GM12892 (cell line): ENCODE measurements at regions not wholly inside any gene's neighbourhood (a gene's known extent, or its start where the extent isn't known, plus 50 kb on each side); places are given as distances from the start of the nearest gene placed in this dataset.

Experiments
- DNase-seq: peaks from one replicate; pipeline ENCODE4 v3.0.0; 2011; ENCODE audit not compliant: insufficient read length
- FAIRE-seq: peaks from 2 replicates; lab custom pipeline; 2011; peaks lifted over from hg19 to GRCh38; lab: Jason Lieb, UNC
- POLR2A ChIP-seq: IDR thresholded peaks from 2 replicates; pipeline ENCODE4 v1.6.1; 2011; ENCODE audit warnings: low read depth, low read length, control low read depth
- POLR2AphosphoS5 ChIP-seq: IDR thresholded peaks from 2 replicates; pipeline ENCODE4 v1.6.1; 2011; ENCODE audit warnings: low read depth, low read length, control low read depth
- TAF1 ChIP-seq: IDR thresholded peaks from 2 replicates; pipeline ENCODE4 v1.6.1; 2011; ENCODE audit warnings: low read depth, mild to moderate bottlenecking, control low read depth, low read length, borderline replicate concordance

- TF ChIP-seq POLR2A (no peak), TAF1 (no peak), POLR2AphosphoS5 (no peak)
- FAIRE-seq (no peak), DNase-seq (no peak)
These were observed 120.4 kb upstream of the EOLA2 start for GRCh38 chrX:150058728-150059127.

GRCh38 chrX:150060406-150060805 is 122.1 kb upstream of the EOLA2 start:
- DNase-seq (no peak), FAIRE-seq (no peak)
- TF ChIP-seq TAF1 (no peak), POLR2A (no peak), POLR2AphosphoS5 (no peak)

- FAIRE-seq (no peak), DNase-seq (no peak)
- TF ChIP-seq TAF1, result no peak
- no peak for TF ChIP-seq POLR2AphosphoS5
- TF ChIP-seq POLR2A, result no peak
These were observed 124.2 kb upstream of the EOLA2 start for GRCh38 chrX:150062292-150063137.

- no peak for DNase-seq
- TF ChIP-seq POLR2AphosphoS5, result no peak
- no peak for TF ChIP-seq POLR2A
- TF ChIP-seq TAF1, result no peak
- FAIRE-seq, result no peak
These were observed 124.8 kb upstream of the EOLA2 start for GRCh38 chrX:150063138-150063518.

GRCh38 chrX:150063674-150064073 is 125.4 kb upstream of the EOLA2 start:
- FAIRE-seq (no peak), DNase-seq (no peak)
- TF ChIP-seq POLR2A (no peak), TAF1 (no peak), POLR2AphosphoS5 (no peak)

GRCh38 chrX:150074175-150074574 is 135.9 kb upstream of the EOLA2 start:
- no peak for FAIRE-seq
- DNase-seq, result no peak
- TF ChIP-seq TAF1 (no peak), POLR2AphosphoS5 (no peak), POLR2A (no peak)

GRCh38 chrX:150080497-150080896 is 142.2 kb upstream of the EOLA2 start:
- FAIRE-seq, result no peak

GRCh38 chrX:150081076-150081475 is 142.8 kb upstream of the EOLA2 start:
- no peak for FAIRE-seq
- DNase-seq, result no peak
- no peak for TF ChIP-seq POLR2A

More at GRCh38 chrX:150080497-150080896, 142.2 kb upstream of the EOLA2 start:
- TF ChIP-seq POLR2A, result no peak
- no peak for TF ChIP-seq POLR2AphosphoS5
- no peak for TF ChIP-seq TAF1
- DNase-seq, result no peak

GRCh38 chrX:150084496-150085229 is 146.4 kb upstream of the EOLA2 start:
- no peak for DNase-seq
- no peak for TF ChIP-seq POLR2A
- no peak for TF ChIP-seq TAF1
- TF ChIP-seq POLR2AphosphoS5, result no peak
- no peak for FAIRE-seq

GRCh38 chrX:150085881-150086280 is 147.6 kb upstream of the EOLA2 start:
- DNase-seq (no peak), FAIRE-seq (no peak)
- TF ChIP-seq POLR2AphosphoS5, result no peak
- TF ChIP-seq TAF1, result no peak
- no peak for TF ChIP-seq POLR2A

GRCh38 chrX:150086371-150086770 is 148.1 kb upstream of the EOLA2 start:
- DNase-seq (no peak), FAIRE-seq (no peak)
- TF ChIP-seq POLR2A (no peak), TAF1 (no peak), POLR2AphosphoS5 (no peak)

GRCh38 chrX:150087612-150088011 is 149.3 kb upstream of the EOLA2 start:
- FAIRE-seq (no peak), DNase-seq (no peak)
- TF ChIP-seq POLR2AphosphoS5 (no peak), POLR2A (no peak)

- no peak for TF ChIP-seq POLR2AphosphoS5
- no peak for TF ChIP-seq TAF1
- TF ChIP-seq POLR2A, result no peak
- FAIRE-seq, result no peak
- DNase-seq, result no peak
These were observed 149.8 kb upstream of the EOLA2 start for GRCh38 chrX:150088042-150088441.
